Lung (tissue), 11 donors: ENCODE measurements at regions not wholly inside any gene's neighbourhood (a gene's known extent, or its start where the extent isn't known, plus 50 kb on each side); places are given as distances from the start of the nearest gene placed in this dataset.

Experiments used
- ATAC-seq: fragments of 200-7000 bp; cut with Tn5 transposase; one replicate; pipeline ENCODE4 v1.9.1; 2020; ENCODE audit warnings: moderate number of reproducible peaks; ENCODE audit not compliant: insufficient read depth, low FRiP score
- DNase-seq, 3 donors: peaks; one replicate each; pipeline ENCODE4 v3.0.0-alpha.2; 2013 to 2017
- H3K27ac ChIP-seq, 2 donors: one replicate each; pipeline ENCODE4 v1.5.1; 2013; ENCODE audit warnings: mild to moderate bottlenecking in 2 of 2, moderate library complexity in 2 of 2, control low read depth in 1 of 2, inconsistent platforms in 1 of 2, low read depth in 1 of 2, low read length in 1 of 2
- H3K27me3 ChIP-seq, 3 donors: one replicate each; pipeline ENCODE4 v1.5.1; 2013; ENCODE audit warnings: low read length in 2 of 3; ENCODE audit not compliant: control insufficient read depth in 3 of 3, insufficient read depth in 3 of 3
- H3K36me3 ChIP-seq, 4 donors: one replicate each; pipeline ENCODE4 v1.5.1; 2013; ENCODE audit warnings: low read length in 4 of 4, mild to moderate bottlenecking in 1 of 4, moderate library complexity in 1 of 4; ENCODE audit not compliant: control insufficient read depth in 4 of 4, insufficient read depth in 4 of 4
- H3K4me1 ChIP-seq, 5 donors: one replicate each; pipeline ENCODE4 v1.5.1; 2013; ENCODE audit warnings: low read length in 5 of 5, mild to moderate bottlenecking in 2 of 5, moderate library complexity in 1 of 5; ENCODE audit not compliant: control insufficient read depth in 5 of 5, insufficient read depth in 5 of 5
- H3K4me3 ChIP-seq: one replicate; pipeline ENCODE4 v1.5.1; 2013; ENCODE audit warnings: mild to moderate bottlenecking, control low read depth, moderate library complexity
- H3K9ac ChIP-seq, 2 donors: one replicate each; pipeline ENCODE4 v1.5.1; 2013; ENCODE audit warnings: low read length in 2 of 2, control low read depth in 1 of 2; ENCODE audit not compliant: insufficient read depth in 1 of 2
- H3K9me3 ChIP-seq, 4 donors: one replicate each; pipeline ENCODE4 v1.5.1; 2013; ENCODE audit warnings: low read length in 3 of 4, mild to moderate bottlenecking in 1 of 4, moderate library complexity in 1 of 4; ENCODE audit not compliant: control insufficient read depth in 4 of 4, insufficient read depth in 3 of 4
- CTCF ChIP-seq: IDR thresholded peaks from 2 replicates; pipeline ENCODE4 v1.5.1; 2012; ENCODE audit warnings: mild to moderate bottlenecking; ENCODE audit errors: control extremely low read depth, extremely low read depth
- WGBS, 2 donors: extraction: QIAGEN DNeasy Blood & Tissue Kit; methylation state at CpG; one replicate each; pipeline ENCODE4 v1.1.7; 2013; 5-methylcytosine and 5-hydroxymethylcytosine counted together
- donor health status: control.
- donor health status: control.
- donor health status: Bipolar disorder and iron deficiency.
- donor health status: healthy.
- donor health status: DM: yes; HTN: yes; CAD: no.

- Histone ChIP-seq H3K36me3 (no peaks in the 10 kb centered on the region), H3K9me3 (peaks cover 0 to 4% (median 0%) of the 10 kb centered on the region in 4 donors), H3K4me1 (no peaks in the 10 kb centered on the region), H3K9ac (no peak overlapping the region), H3K27me3 (peaks cover 0 to 14% (median 0%) of the 10 kb centered on the region in 3 donors), H3K4me3 (no peak overlapping the region), H3K27ac (no peak overlapping the region)
- WGBS, 2 donors, result 71 to 72% methylated on average over 3 of the region's 3 CpGs
- DNase-seq (no peak), ATAC-seq (no peak)
- no peak for TF ChIP-seq CTCF
Measured at GRCh38 chr22:48125416-48125815, 1363.0 kb downstream of the TBC1D22A start.

- ATAC-seq, result no peak
- 94 to 96% methylated on average over 16 of the region's 16 CpGs for whole genome bisulfite sequencing, 2 donors
- Histone ChIP-seq H3K9me3 (peaks cover 0 to 3% (median 0%) of the 10 kb centered on the region in 4 donors), H3K9ac (no peak overlapping the region), H3K27ac (no peak overlapping the region), H3K36me3 (no peaks in the 10 kb centered on the region), H3K4me1 (no peaks in the 10 kb centered on the region), H3K27me3 (peaks cover 0 to 13% (median 0%) of the 10 kb centered on the region in 3 donors), H3K4me3 (no peak overlapping the region)
- TF ChIP-seq CTCF, result no peak
- no peak for DNase-seq
Measured at GRCh38 chr22:48121984-48122383, 1359.5 kb downstream of the TBC1D22A start.

GRCh38 chr22:48118654-48119053, 1356.2 kb downstream of the TBC1D22A start:
- H3K36me3 ChIP-seq, result no peaks in the 10 kb centered on the region
- TF ChIP-seq CTCF, result no peak
- H3K9ac ChIP-seq, result no peak overlapping the region
- H3K27me3 ChIP-seq, result peaks cover 0 to 7% (median 0%) of the 10 kb centered on the region in 3 donors
- H3K9me3 ChIP-seq, result peaks cover 0 to 3% (median 0%) of the 10 kb centered on the region in 4 donors
- no peak overlapping the region for H3K4me3 ChIP-seq
- 79 to 89% methylated on average over 7 of the region's 7 CpGs for WGBS, 2 donors
- H3K27ac ChIP-seq, result no peak overlapping the region
- ATAC-seq, result no peak
- H3K4me1 ChIP-seq, result no peaks in the 10 kb centered on the region
- no peak for DNase-seq

- no peak for TF ChIP-seq CTCF
- Histone ChIP-seq H3K27ac (no peak overlapping the region), H3K9ac (no peak overlapping the region), H3K9me3 (no peaks in the 10 kb centered on the region), H3K27me3 (peaks cover 0 to 7% (median 0%) of the 10 kb centered on the region in 3 donors), H3K4me1 (no peaks in the 10 kb centered on the region), H3K36me3 (no peaks in the 10 kb centered on the region), H3K4me3 (no peak overlapping the region)
- no peak for DNase-seq
- WGBS, 2 donors, result 76 to 87% methylated on average over 4 of the region's 4 CpGs
- no peak for ATAC-seq
Measured at GRCh38 chr22:48116871-48117270, 1354.4 kb downstream of the TBC1D22A start.
